WTC11 (cell line): ENCODE measurements at regions not wholly inside any gene's neighbourhood (a gene's known extent, or its start where the extent isn't known, plus 50 kb on each side); places are given as distances from the start of the nearest gene placed in this dataset.

ENCODE experiments used
- ETV6 ChIP-seq: sonication (generic); formaldehyde crosslinking; IDR thresholded peaks from 2 replicates; pipeline ENCODE4 v1.8.1; 2022; ENCODE audit warnings: mild to moderate bottlenecking, missing genetic modification reagents
- TF ChIP-seq, protein P1 (sequence below): fragments of 200-600 bp; IDR thresholded peaks from 2 replicates; pipeline ENCODE4 v1.8.0; 2022; ENCODE audit warnings: antibody characterized with exemption

GRCh38 chr10:131512852-131513251 lies 201.3 kb upstream of the TCERG1L start:
- TF ChIP-seq, protein P1, sequence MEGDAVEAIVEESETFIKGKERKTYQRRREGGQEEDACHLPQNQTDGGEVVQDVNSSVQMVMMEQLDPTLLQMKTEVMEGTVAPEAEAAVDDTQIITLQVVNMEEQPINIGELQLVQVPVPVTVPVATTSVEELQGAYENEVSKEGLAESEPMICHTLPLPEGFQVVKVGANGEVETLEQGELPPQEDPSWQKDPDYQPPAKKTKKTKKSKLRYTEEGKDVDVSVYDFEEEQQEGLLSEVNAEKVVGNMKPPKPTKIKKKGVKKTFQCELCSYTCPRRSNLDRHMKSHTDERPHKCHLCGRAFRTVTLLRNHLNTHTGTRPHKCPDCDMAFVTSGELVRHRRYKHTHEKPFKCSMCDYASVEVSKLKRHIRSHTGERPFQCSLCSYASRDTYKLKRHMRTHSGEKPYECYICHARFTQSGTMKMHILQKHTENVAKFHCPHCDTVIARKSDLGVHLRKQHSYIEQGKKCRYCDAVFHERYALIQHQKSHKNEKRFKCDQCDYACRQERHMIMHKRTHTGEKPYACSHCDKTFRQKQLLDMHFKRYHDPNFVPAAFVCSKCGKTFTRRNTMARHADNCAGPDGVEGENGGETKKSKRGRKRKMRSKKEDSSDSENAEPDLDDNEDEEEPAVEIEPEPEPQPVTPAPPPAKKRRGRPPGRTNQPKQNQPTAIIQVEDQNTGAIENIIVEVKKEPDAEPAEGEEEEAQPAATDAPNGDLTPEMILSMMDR: no peak
- no peak for TF ChIP-seq ETV6
